Activated T-cell treated with anti-CD3 and anti-CD28 coated beads, Interleukin-2, amount 50 U/mL, for 48 hours (primary cell): ENCODE measurements at regions not wholly inside any gene's neighbourhood (a gene's known extent, or its start where the extent isn't known, plus 50 kb on each side); places are given as distances from the start of the nearest gene placed in this dataset.
"Not testable (repeated sequence)": the region's sequence is repeated elsewhere in the genome, so short reads cannot be mapped to it uniquely, and the experiment has no call there.

Experiments
- DNase-seq, 2 experiments: peaks; one replicate each; pipeline ENCODE4 v3.0.0-alpha.2; 2020

- DNase-seq = no peak
Observed at GRCh38 chr3:76206346-76206745, 421.0 kb upstream of the ZNF717 start.

GRCh38 chr3:76212679-76213078, 427.3 kb upstream of the ZNF717 start:
- no peak for DNase-seq

- no peak for DNase-seq
Observed at GRCh38 chr3:76222201-76222600, 436.9 kb upstream of the ZNF717 start.

- DNase-seq = no peak
Observed at GRCh38 chr3:76231258-76231657, 445.9 kb upstream of the ZNF717 start.

GRCh38 chr3:76242886-76243753, 457.8 kb upstream of the ZNF717 start:
- no peak for DNase-seq

- no peak for DNase-seq
Observed at GRCh38 chr3:76245073-76245472, 459.7 kb upstream of the ZNF717 start.

- DNase-seq = no peak
Observed at GRCh38 chr3:76245622-76246021, 460.3 kb upstream of the ZNF717 start.

- DNase-seq = no peak
Observed at GRCh38 chr3:76264496-76264895, 479.1 kb upstream of the ZNF717 start.

GRCh38 chr3:76264911-76265310, 479.6 kb upstream of the ZNF717 start:
- no peak for DNase-seq

- DNase-seq = no peak
Observed at GRCh38 chr3:76266511-76266910, 481.2 kb upstream of the ZNF717 start.

GRCh38 chr3:76267851-76268380, 482.6 kb upstream of the ZNF717 start:
- DNase-seq = no peak

GRCh38 chr3:76293856-76294255, 508.5 kb upstream of the ZNF717 start:
- no peak for DNase-seq

- no peak for DNase-seq
Observed at GRCh38 chr3:76300746-76301145, 515.4 kb upstream of the ZNF717 start.

- no peak for DNase-seq
Observed at GRCh38 chr3:76307556-76307955, 522.2 kb upstream of the ZNF717 start.

- no peak for DNase-seq
Observed at GRCh38 chr3:76308541-76308940, 523.2 kb upstream of the ZNF717 start.

- no peak for DNase-seq
Observed at GRCh38 chr3:76310089-76310488, 524.7 kb upstream of the ZNF717 start.

- DNase-seq = no peak
Observed at GRCh38 chr3:76310667-76311066, 525.3 kb upstream of the ZNF717 start.

- no peak for DNase-seq
Observed at GRCh38 chr3:76311941-76312340, 526.6 kb upstream of the ZNF717 start.

- not testable (repeated sequence) for DNase-seq
Observed at GRCh38 chr3:76315906-76316305, 530.6 kb upstream of the ZNF717 start.

GRCh38 chr3:76321614-76322013, 536.3 kb upstream of the ZNF717 start:
- no peak for DNase-seq

- DNase-seq = no peak
Observed at GRCh38 chr3:76324101-76324500, 538.8 kb upstream of the ZNF717 start.

- DNase-seq = no peak
Observed at GRCh38 chr3:76345878-76346277, 560.5 kb upstream of the ZNF717 start.

GRCh38 chr3:76346690-76347089, 561.3 kb upstream of the ZNF717 start:
- DNase-seq = no peak

- DNase-seq = no peak
Observed at GRCh38 chr3:76349715-76350480, 564.5 kb upstream of the ZNF717 start.
